Gastrocnemius medialis (tissue), 4 donors: ENCODE measurements at regions not wholly inside any gene's neighbourhood (a gene's known extent, or its start where the extent isn't known, plus 50 kb on each side); places are given as distances from the start of the nearest gene placed in this dataset.

Experiments used
- POLR2A ChIP-seq, 2 donors: fragments of 450-650 bp; IDR thresholded peaks; one replicate each; pipeline ENCODE4 v1.6.1; 2017; ENCODE audit warnings: antibody characterized with exemption in 2 of 2, mild to moderate bottlenecking in 2 of 2, moderate library complexity in 2 of 2
- TF ChIP-seq, protein P1 (sequence below), 5 experiments: fragments of 450-650 bp in 3 of 5; fragments of 200-600 bp in 2 of 5; sonication (generic) in 2 of 5; IDR thresholded peaks in 4 of 5; conservative IDR thresholded peaks in 1 of 5; 1 replicate in 4 of 5; 2 replicates in 1 of 5; pipeline ENCODE4 v1.5.1; 2016 to 2019; ENCODE audit warnings: antibody characterized with exemption in 5 of 5, mild to moderate bottlenecking in 3 of 5, moderate library complexity in 3 of 5

GRCh38 chr2:157059036-157059435 lies 198.5 kb upstream of the GALNT5 start:
- TF ChIP-seq, protein P1, sequence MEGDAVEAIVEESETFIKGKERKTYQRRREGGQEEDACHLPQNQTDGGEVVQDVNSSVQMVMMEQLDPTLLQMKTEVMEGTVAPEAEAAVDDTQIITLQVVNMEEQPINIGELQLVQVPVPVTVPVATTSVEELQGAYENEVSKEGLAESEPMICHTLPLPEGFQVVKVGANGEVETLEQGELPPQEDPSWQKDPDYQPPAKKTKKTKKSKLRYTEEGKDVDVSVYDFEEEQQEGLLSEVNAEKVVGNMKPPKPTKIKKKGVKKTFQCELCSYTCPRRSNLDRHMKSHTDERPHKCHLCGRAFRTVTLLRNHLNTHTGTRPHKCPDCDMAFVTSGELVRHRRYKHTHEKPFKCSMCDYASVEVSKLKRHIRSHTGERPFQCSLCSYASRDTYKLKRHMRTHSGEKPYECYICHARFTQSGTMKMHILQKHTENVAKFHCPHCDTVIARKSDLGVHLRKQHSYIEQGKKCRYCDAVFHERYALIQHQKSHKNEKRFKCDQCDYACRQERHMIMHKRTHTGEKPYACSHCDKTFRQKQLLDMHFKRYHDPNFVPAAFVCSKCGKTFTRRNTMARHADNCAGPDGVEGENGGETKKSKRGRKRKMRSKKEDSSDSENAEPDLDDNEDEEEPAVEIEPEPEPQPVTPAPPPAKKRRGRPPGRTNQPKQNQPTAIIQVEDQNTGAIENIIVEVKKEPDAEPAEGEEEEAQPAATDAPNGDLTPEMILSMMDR (IDR thresholded peaks at IDR 0.05 in 4 of 5, conservative IDR thresholded peaks at IDR 0.05 in 1 of 5): no peak
- TF ChIP-seq POLR2A (IDR thresholded peaks at IDR 0.05): no peak
